ENCODE measurements at regions not wholly inside any gene's neighbourhood (a gene's known extent, or its start where the extent isn't known, plus 50 kb on each side); places are given as distances from the start of the nearest gene placed in this dataset.

DNA sequence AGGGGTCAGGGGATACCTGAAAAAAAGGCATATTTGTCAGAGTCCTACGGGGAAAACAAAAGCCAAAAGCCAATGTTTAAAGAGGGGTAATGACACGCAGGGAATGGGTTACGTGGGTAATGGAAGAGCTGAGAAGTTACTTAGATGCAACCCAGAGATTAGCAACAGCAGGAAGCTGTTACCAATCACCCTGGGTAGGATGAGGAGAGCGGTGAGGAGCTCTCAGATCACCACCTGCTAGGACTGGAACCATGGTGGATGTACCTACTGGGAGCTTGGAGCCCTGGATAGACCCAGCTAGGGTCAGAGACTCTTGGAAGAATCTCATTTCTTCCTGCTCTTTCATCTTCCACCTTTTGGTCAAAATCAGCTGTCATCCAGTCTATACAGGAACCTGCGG, 51.2 kb upstream of the RNF24 start:
- Histone ChIP-seq H3K27ac (no peak overlapping the region), H3K36me3 (no peaks in the 10 kb centered on the region), H3K9me3 (no peaks in the 10 kb centered on the region), H3K4me1 (peaks cover 12 to 26% (median 15%) of the 10 kb centered on the region in 4 donors), H3K27me3 (no peaks in the 10 kb centered on the region), H3K4me3 (no peak overlapping the region)
- intact Hi-C loops (cut with DNase I; ENCODE audit: low total_unique reads) (no loop called here), in situ Hi-C loops (cut with MboI; ENCODE audit: low pct_ligation_motif_present in 1 of 4, low pct_unique_long_range_greater_than_20kb in 1 of 4, low sequenced_read_pairs in 3 of 4) (no loop called here)
- DNase-seq = no peak
- TF ChIP-seq CTCF (IDR thresholded peaks at IDR 0.05) = no peak
- TF ChIP-seq EP300 (IDR thresholded peaks at IDR 0.05; ENCODE audit: low read depth) = no peak
- 90 to 97% methylated on average over 2 to 5 of the region's 5 CpGs for WGBS, 2 donors (ENCODE audit: low coverage in 1 of 2)

DNA sequence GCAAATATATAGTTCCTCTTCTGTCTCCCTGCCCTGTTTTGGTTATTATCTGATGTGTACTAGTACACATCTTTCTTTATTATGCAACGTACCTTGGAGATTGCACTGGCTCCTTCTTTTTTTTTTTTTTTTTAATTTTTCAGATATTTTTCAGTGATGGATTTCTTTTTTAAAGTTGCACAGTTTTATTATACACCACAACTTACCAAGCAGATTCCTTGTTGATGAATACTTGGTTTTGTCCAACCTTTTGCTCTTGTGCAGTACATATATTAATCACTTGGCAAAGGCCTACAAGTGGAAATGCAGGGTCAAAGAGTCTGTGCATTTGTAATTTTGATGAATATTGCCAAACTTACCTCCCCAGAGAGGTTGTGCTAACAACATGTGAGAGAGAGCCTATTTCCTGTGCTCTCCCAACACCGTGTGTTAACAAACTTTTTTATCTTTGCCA, 50.1 kb upstream of the RNF24 start:
- H3K27ac ChIP-seq = peak overlapping the region; percentile 10 to 74 (median 63)
- 64 to 67% methylated on average over 1 to 2 of the region's 2 CpGs for WGBS, 2 donors (ENCODE audit: low coverage in 1 of 2)
- in situ Hi-C loops (cut with MboI; ENCODE audit: low pct_ligation_motif_present in 1 of 4, low pct_unique_long_range_greater_than_20kb in 1 of 4, low sequenced_read_pairs in 3 of 4) = no loop called here
- intact Hi-C loops (cut with DNase I; ENCODE audit: low total_unique reads) = no loop called here
- H3K36me3 ChIP-seq = no peaks in the 10 kb centered on the region
- no peak for DNase-seq
- TF ChIP-seq CTCF (IDR thresholded peaks at IDR 0.05) (no peak), POLR2A (IDR thresholded peaks at IDR 0.05) (no peak), EP300 (IDR thresholded peaks at IDR 0.05; ENCODE audit: low read depth) (no peak), POLR2AphosphoS5 (IDR thresholded peaks at IDR 0.05) (no peak)
- no peak overlapping the region for H3K4me3 ChIP-seq
- no peaks in the 10 kb centered on the region for H3K9me3 ChIP-seq
- H3K27me3 ChIP-seq = no peaks in the 10 kb centered on the region
- H3K4me1 ChIP-seq = peaks cover 12 to 31% (median 15%) of the 10 kb centered on the region in 4 donors

Data from transverse colon (tissue), 4 donors.